ENCODE measurements at regions not wholly inside any gene's neighbourhood (a gene's known extent, or its start where the extent isn't known, plus 50 kb on each side); places are given as distances from the start of the nearest gene placed in this dataset.

DNA sequence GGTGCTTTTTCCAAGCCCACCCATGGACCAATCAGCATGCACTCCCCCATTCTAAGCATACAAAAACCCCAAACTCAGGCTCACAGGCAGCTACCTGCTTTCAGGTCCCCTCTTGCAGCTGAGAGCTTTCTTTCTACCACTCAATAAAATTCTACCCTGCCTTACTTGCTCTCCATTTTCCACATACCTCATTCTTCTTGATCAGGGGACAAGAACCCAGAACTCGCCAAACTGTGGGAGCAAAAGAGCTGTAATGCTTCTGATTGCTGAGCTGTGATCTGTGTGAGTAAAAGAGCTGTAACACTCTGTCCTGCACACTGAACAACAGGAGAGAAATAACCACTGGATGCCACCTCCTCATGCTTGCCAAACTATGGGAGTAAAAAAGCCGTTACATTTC is 972.1 kb downstream of the SLITRK5 start:
- no peak for DNase-seq (ENCODE audit: extremely low spot score in 2 of 2)
- H3K27me3 ChIP-seq = no peaks in the 10 kb centered on the region
- no peaks in the 10 kb centered on the region for H3K36me3 ChIP-seq
- TF ChIP-seq POLR2A (IDR thresholded peaks at IDR 0.05) (no peak), POLR2AphosphoS5 (IDR thresholded peaks at IDR 0.05; ENCODE audit: insufficient read depth in 1 of 2, low read depth in 1 of 2) (no peak)
- TF ChIP-seq, protein P1, sequence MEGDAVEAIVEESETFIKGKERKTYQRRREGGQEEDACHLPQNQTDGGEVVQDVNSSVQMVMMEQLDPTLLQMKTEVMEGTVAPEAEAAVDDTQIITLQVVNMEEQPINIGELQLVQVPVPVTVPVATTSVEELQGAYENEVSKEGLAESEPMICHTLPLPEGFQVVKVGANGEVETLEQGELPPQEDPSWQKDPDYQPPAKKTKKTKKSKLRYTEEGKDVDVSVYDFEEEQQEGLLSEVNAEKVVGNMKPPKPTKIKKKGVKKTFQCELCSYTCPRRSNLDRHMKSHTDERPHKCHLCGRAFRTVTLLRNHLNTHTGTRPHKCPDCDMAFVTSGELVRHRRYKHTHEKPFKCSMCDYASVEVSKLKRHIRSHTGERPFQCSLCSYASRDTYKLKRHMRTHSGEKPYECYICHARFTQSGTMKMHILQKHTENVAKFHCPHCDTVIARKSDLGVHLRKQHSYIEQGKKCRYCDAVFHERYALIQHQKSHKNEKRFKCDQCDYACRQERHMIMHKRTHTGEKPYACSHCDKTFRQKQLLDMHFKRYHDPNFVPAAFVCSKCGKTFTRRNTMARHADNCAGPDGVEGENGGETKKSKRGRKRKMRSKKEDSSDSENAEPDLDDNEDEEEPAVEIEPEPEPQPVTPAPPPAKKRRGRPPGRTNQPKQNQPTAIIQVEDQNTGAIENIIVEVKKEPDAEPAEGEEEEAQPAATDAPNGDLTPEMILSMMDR (IDR thresholded peaks at IDR 0.05) = no peak
- H3K4me3 ChIP-seq = no peak overlapping the region
- no peak overlapping the region for H3K27ac ChIP-seq
- H3K4me1 ChIP-seq = no peaks in the 10 kb centered on the region
- H3K9me3 ChIP-seq = no peaks in the 10 kb centered on the region
- intact Hi-C loops (cut with DNase I) = no loop called here

DNA sequence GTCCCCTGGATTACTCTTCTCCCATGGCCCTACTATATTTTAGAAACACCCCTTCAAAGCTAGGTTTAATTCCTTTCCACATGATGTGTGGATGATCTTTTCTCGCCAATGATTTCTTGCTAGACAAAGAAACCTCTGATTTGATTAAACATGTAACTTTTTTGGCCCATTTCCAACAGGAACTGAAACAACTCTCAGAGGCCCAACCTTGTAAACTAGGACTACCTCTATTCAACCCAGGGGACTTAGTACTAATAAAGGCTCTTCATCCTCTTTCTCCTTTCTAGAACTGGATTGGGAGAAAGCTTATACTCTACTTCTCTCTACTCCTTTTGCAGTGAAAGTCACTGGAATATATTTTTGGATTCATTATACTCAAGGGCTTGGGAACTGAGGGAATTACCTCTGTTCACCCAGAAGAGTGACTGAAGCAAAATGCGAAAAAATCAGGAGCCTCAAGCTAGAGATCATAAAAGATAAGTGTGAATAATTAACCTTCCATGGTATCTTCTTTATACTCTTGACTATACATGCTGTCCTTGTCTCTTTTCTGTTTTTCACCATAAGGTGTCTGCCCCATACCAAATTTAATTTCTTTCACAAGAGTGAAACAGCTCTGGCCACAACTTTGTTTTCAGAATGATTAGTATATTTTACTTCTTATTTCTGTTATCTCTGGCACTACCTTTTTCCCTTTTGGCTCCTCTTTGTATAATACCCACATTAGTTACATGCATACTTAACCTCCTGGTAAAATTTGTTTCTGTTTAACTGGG is 977.6 kb downstream of the SLITRK5 start:
- Histone ChIP-seq H3K27ac (no peak overlapping the region), H3K4me1 (no peaks in the 10 kb centered on the region), H3K27me3 (no peaks in the 10 kb centered on the region), H3K4me3 (no peak overlapping the region), H3K36me3 (no peaks in the 10 kb centered on the region), H3K9me3 (no peaks in the 10 kb centered on the region)
- TF ChIP-seq POLR2A (IDR thresholded peaks at IDR 0.05) (no peak), POLR2AphosphoS5 (IDR thresholded peaks at IDR 0.05; ENCODE audit: insufficient read depth in 1 of 2, low read depth in 1 of 2) (no peak)
- TF ChIP-seq, protein P1 (IDR thresholded peaks at IDR 0.05) = no peak
- intact Hi-C loops (cut with DNase I) = no loop called here
- DNase-seq (ENCODE audit: extremely low spot score in 2 of 2) = no peak

GRCh38 chr13:88649855-88650254 is 978.7 kb downstream of the SLITRK5 start:
- TF ChIP-seq POLR2AphosphoS5 (IDR thresholded peaks at IDR 0.05; ENCODE audit: insufficient read depth in 1 of 2, low read depth in 1 of 2) (no peak), POLR2A (IDR thresholded peaks at IDR 0.05) (no peak)
- TF ChIP-seq, protein P1 (IDR thresholded peaks at IDR 0.05) = no peak
- no peaks in the 10 kb centered on the region for H3K4me1 ChIP-seq
- no peaks in the 10 kb centered on the region for H3K27me3 ChIP-seq
- DNase-seq (ENCODE audit: extremely low spot score in 2 of 2) = no peak
- no peaks in the 10 kb centered on the region for H3K36me3 ChIP-seq
- intact Hi-C loops (cut with DNase I) = no loop called here
- no peaks in the 10 kb centered on the region for H3K9me3 ChIP-seq
- no peak overlapping the region for H3K4me3 ChIP-seq
- H3K27ac ChIP-seq = no peak overlapping the region

DNA sequence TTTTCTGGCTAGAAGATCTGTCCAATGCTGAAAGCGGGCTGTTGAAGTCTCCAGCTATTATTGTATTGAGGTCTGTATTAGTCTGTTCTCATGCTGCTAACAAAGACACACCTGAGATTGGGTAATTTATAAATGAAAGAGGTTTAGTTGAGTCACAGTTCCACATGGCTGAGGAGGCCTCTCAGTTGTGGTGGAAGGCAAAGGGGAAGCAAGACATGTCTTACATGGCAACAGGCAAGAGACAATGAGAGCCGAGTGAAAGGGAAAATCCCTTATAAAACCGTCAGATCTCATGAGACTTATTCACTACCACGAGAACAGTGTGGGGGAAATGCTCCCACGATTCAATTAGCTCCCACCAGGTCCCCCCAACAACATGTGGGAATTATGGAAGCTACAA is 980.4 kb downstream of the SLITRK5 start:
- Histone ChIP-seq H3K4me1 (no peaks in the 10 kb centered on the region), H3K9me3 (no peaks in the 10 kb centered on the region), H3K27ac (no peak overlapping the region), H3K27me3 (no peaks in the 10 kb centered on the region), H3K36me3 (no peaks in the 10 kb centered on the region), H3K4me3 (no peak overlapping the region)
- intact Hi-C loops (cut with DNase I) = no loop called here
- no peak for DNase-seq (ENCODE audit: extremely low spot score in 2 of 2)
- no peak for TF ChIP-seq POLR2AphosphoS5 (IDR thresholded peaks at IDR 0.05; ENCODE audit: insufficient read depth in 1 of 2, low read depth in 1 of 2)
- TF ChIP-seq POLR2A (IDR thresholded peaks at IDR 0.05) = no peak
- TF ChIP-seq, protein P1 (IDR thresholded peaks at IDR 0.05) = no peak

DNA sequence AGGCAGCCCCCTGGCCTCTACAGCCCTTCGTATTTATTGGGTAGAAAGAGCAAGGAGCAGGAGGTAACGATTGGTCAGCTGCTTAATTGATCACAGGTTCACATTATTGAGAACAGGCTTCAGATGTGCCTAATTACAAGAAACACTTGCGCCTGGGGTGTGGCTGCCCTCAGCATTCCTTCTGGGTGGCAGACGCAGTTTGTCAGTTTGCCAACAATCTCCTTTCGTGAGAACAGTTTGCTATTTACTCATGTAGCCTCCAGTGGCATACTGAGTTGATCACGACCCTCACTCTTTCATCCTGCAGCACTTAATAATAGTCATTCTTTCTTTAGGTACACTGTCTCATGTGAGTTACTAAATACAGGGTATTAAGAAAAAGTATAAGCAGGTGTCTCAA is 985.6 kb downstream of the SLITRK5 start:
- intact Hi-C loops (cut with DNase I) = no loop called here
- no peak for DNase-seq (ENCODE audit: extremely low spot score in 2 of 2)
- no peak for TF ChIP-seq POLR2A (IDR thresholded peaks at IDR 0.05)
- TF ChIP-seq, protein P1 (IDR thresholded peaks at IDR 0.05) = no peak
- no peak for TF ChIP-seq POLR2AphosphoS5 (IDR thresholded peaks at IDR 0.05; ENCODE audit: insufficient read depth in 1 of 2, low read depth in 1 of 2)

More for the DNA sequence above, 985.6 kb downstream of the SLITRK5 start:
- Histone ChIP-seq H3K4me3 (no peak overlapping the region), H3K27ac (no peak overlapping the region), H3K4me1 (no peaks in the 10 kb centered on the region), H3K36me3 (no peaks in the 10 kb centered on the region), H3K27me3 (no peaks in the 10 kb centered on the region), H3K9me3 (no peaks in the 10 kb centered on the region)

Data from vagina (tissue), 2 donors.